ENCODE measurements at regions not wholly inside any gene's neighbourhood (a gene's known extent, or its start where the extent isn't known, plus 50 kb on each side); places are given as distances from the start of the nearest gene placed in this dataset.
"Not testable (repeated sequence)": the region's sequence is repeated elsewhere in the genome, so short reads cannot be mapped to it uniquely, and the experiment has no call there.

GRCh38 chr18:52237551-52237950 is 102.4 kb upstream of the DCC start:
- no peaks in the 10 kb centered on the region for H3K27me3 ChIP-seq (ENCODE audit: control insufficient read depth, insufficient read depth, low read length)
- no peaks in the 10 kb centered on the region for H3K36me3 ChIP-seq (ENCODE audit: control insufficient read depth, insufficient read depth, low read length)
- CTCF ChIA-PET = no interaction called here
- H3K4me3 ChIP-seq (ENCODE audit: low read depth, low read length) = no peak overlapping the region
- TF ChIP-seq CTCF (IDR thresholded peaks at IDR 0.05; ENCODE audit: insufficient read depth, low read depth, low read length) = no peak
- DNase-seq (ENCODE audit: low read depth) = no peak
- POLR2A ChIA-PET = no interaction called here

- no peaks in the 10 kb centered on the region for H3K27me3 ChIP-seq (ENCODE audit: control insufficient read depth, insufficient read depth, low read length)
- ChIA-PET CTCF (no interaction called here), POLR2A (no interaction called here)
- no peak for DNase-seq (ENCODE audit: low read depth)
- H3K36me3 ChIP-seq (ENCODE audit: control insufficient read depth, insufficient read depth, low read length) = no peaks in the 10 kb centered on the region
- H3K4me3 ChIP-seq (ENCODE audit: low read depth, low read length) = no peak overlapping the region
- no peak for TF ChIP-seq CTCF (IDR thresholded peaks at IDR 0.05; ENCODE audit: insufficient read depth, low read depth, low read length)
Observed at GRCh38 chr18:52242711-52243110, 97.3 kb upstream of the DCC start.

GRCh38 chr18:52244658-52245057 is 95.3 kb upstream of the DCC start:
- DNase-seq (ENCODE audit: low read depth) = no peak
- no peaks in the 10 kb centered on the region for H3K36me3 ChIP-seq (ENCODE audit: control insufficient read depth, insufficient read depth, low read length)
- TF ChIP-seq CTCF (IDR thresholded peaks at IDR 0.05; ENCODE audit: insufficient read depth, low read depth, low read length) = no peak
- CTCF ChIA-PET = no interaction called here
- H3K4me3 ChIP-seq (ENCODE audit: low read depth, low read length) = no peak overlapping the region
- no peaks in the 10 kb centered on the region for H3K27me3 ChIP-seq (ENCODE audit: control insufficient read depth, insufficient read depth, low read length)
- POLR2A ChIA-PET = no interaction called here

GRCh38 chr18:52254367-52254766 is 85.6 kb upstream of the DCC start:
- H3K36me3 ChIP-seq (ENCODE audit: control insufficient read depth, insufficient read depth, low read length) = no peaks in the 10 kb centered on the region
- ChIA-PET POLR2A (no interaction called here), CTCF (no interaction called here)
- no peak for DNase-seq (ENCODE audit: low read depth)
- no peak for TF ChIP-seq CTCF (IDR thresholded peaks at IDR 0.05; ENCODE audit: insufficient read depth, low read depth, low read length)
- H3K4me3 ChIP-seq (ENCODE audit: low read depth, low read length) = no peak overlapping the region
- no peaks in the 10 kb centered on the region for H3K27me3 ChIP-seq (ENCODE audit: control insufficient read depth, insufficient read depth, low read length)

GRCh38 chr18:52257417-52257816 is 82.6 kb upstream of the DCC start:
- CTCF ChIA-PET, POLR2A ChIA-PET: not testable (repeated sequence)

GRCh38 chr18:52275817-52276216 is 64.2 kb upstream of the DCC start:
- DNase-seq (ENCODE audit: low read depth) = no peak
- H3K4me3 ChIP-seq (ENCODE audit: low read depth, low read length) = no peak overlapping the region
- no peak for TF ChIP-seq CTCF (IDR thresholded peaks at IDR 0.05; ENCODE audit: insufficient read depth, low read depth, low read length)
- H3K27me3 ChIP-seq (ENCODE audit: control insufficient read depth, insufficient read depth, low read length) = no peaks in the 10 kb centered on the region
- ChIA-PET POLR2A (no interaction called here), CTCF (no interaction called here)
- H3K36me3 ChIP-seq (ENCODE audit: control insufficient read depth, insufficient read depth, low read length) = no peaks in the 10 kb centered on the region

More at GRCh38 chr18:52257417-52257816, 82.6 kb upstream of the DCC start:
- not testable (repeated sequence) for H3K4me3 ChIP-seq (ENCODE audit: low read depth, low read length); H3K27me3 ChIP-seq (ENCODE audit: control insufficient read depth, insufficient read depth, low read length); DNase-seq (ENCODE audit: low read depth); H3K36me3 ChIP-seq (ENCODE audit: control insufficient read depth, insufficient read depth, low read length)
